Astrocyte (in vitro differentiated cells and primary cell): ENCODE measurements at regions not wholly inside any gene's neighbourhood (a gene's known extent, or its start where the extent isn't known, plus 50 kb on each side); places are given as distances from the start of the nearest gene placed in this dataset.

Experiments used
- DNase-seq: peaks from one replicate; pipeline ENCODE4 v3.0.0-alpha.2; 2010; ENCODE audit warnings: low read depth
- FAIRE-seq: peaks from 2 replicates; lab custom pipeline; 2011; peaks lifted over from hg19 to GRCh38; lab: Jason Lieb, UNC
- H2AFZ ChIP-seq: 2 replicates; pipeline ENCODE4 v1.6.0; 2012; ENCODE audit warnings: low read depth, low read length, inconsistent platforms
- H3K27ac ChIP-seq: 2 replicates; pipeline ENCODE4 v1.5.1; 2011; ENCODE audit warnings: low read depth, low read length, inconsistent platforms
- H3K27me3 ChIP-seq: 2 replicates; pipeline ENCODE4 v1.6.0; 2011; ENCODE audit warnings: low read length, inconsistent platforms; ENCODE audit not compliant: insufficient read depth
- H3K36me3 ChIP-seq: 2 replicates; pipeline ENCODE4 v1.5.1; 2011; ENCODE audit warnings: low read length, inconsistent platforms; ENCODE audit not compliant: insufficient read depth
- H3K4me1 ChIP-seq: 2 replicates; pipeline ENCODE4 v1.5.1; 2011; ENCODE audit warnings: low read length, inconsistent platforms; ENCODE audit not compliant: insufficient read depth
- H3K4me2 ChIP-seq: 2 replicates; pipeline ENCODE4 v1.6.0; 2012; ENCODE audit warnings: low read length, inconsistent platforms
- H3K4me3 ChIP-seq: 2 replicates; pipeline ENCODE4 v1.5.1; 2011; ENCODE audit warnings: low read depth, mild to moderate bottlenecking, low read length, inconsistent platforms; ENCODE audit not compliant: insufficient read depth
- H3K79me2 ChIP-seq: 2 replicates; pipeline ENCODE4 v1.6.0; 2012; ENCODE audit warnings: mild to moderate bottlenecking, low read length, inconsistent platforms; ENCODE audit not compliant: insufficient read depth
- H3K9ac ChIP-seq: 2 replicates; pipeline ENCODE4 v1.6.0; 2012; ENCODE audit warnings: mild to moderate bottlenecking, low read length, inconsistent platforms
- H3K9me3 ChIP-seq: 2 replicates; pipeline ENCODE4 v1.5.1; 2012; ENCODE audit warnings: low read depth, mild to moderate bottlenecking, low read length, inconsistent platforms; ENCODE audit not compliant: insufficient read depth
- H4K20me1 ChIP-seq: 2 replicates; pipeline ENCODE4 v1.6.0; 2012; ENCODE audit warnings: low read length, inconsistent platforms; ENCODE audit not compliant: insufficient read depth
- H3K27ac Mint-ChIP-seq: one replicate; pipeline ENCODE4 v1.8.0; 2021; ENCODE audit warnings: mild to moderate bottlenecking, mixed read lengths; ENCODE audit not compliant: unreplicated experiment
- H3K27me3 Mint-ChIP-seq: one replicate; pipeline ENCODE4 v1.8.0; 2021; ENCODE audit warnings: low read depth, mixed read lengths; ENCODE audit not compliant: unreplicated experiment
- H3K36me3 Mint-ChIP-seq: one replicate; pipeline ENCODE4 v1.8.0; 2021; ENCODE audit warnings: low read depth, mixed read lengths; ENCODE audit not compliant: unreplicated experiment
- H3K4me1 Mint-ChIP-seq: one replicate; pipeline ENCODE4 v1.8.0; 2021; ENCODE audit warnings: low read depth, mixed read lengths; ENCODE audit not compliant: unreplicated experiment
- H3K4me3 Mint-ChIP-seq: one replicate; pipeline ENCODE4 v1.8.0; 2021; ENCODE audit warnings: mild to moderate bottlenecking, moderate library complexity, mixed read lengths; ENCODE audit not compliant: unreplicated experiment
- H3K9me3 Mint-ChIP-seq: one replicate; pipeline ENCODE4 v1.8.0; 2021; ENCODE audit warnings: mild to moderate bottlenecking, mixed read lengths; ENCODE audit not compliant: unreplicated experiment
- CTCF ChIP-seq: IDR thresholded peaks from 2 replicates; pipeline ENCODE4 v1.5.1; 2011; ENCODE audit warnings: low read depth, mild to moderate bottlenecking, inconsistent platforms, low read length, moderate library complexity; ENCODE audit not compliant: insufficient read depth
- EZH2 ChIP-seq: IDR thresholded peaks from 2 replicates; pipeline ENCODE4 v1.6.1; 2012; ENCODE audit warnings: mild to moderate bottlenecking, low read length, inconsistent platforms; ENCODE audit not compliant: insufficient read depth

GRCh38 chr4:138049355-138049754, 192.8 kb downstream of the SLC7A11 start:
- peak overlapping the region; percentile 41 for H3K4me2 ChIP-seq
- no peak overlapping the region for H3K4me3 ChIP-seq
- no peak overlapping the region for H3K27ac ChIP-seq
- H3K4me3 Mint-ChIP-seq, result no peak overlapping the region
- H3K27me3 ChIP-seq, result no peaks in the 10 kb centered on the region
- no peak overlapping the region for H3K9ac ChIP-seq
- no peaks in the 10 kb centered on the region for H4K20me1 ChIP-seq
- peaks cover 26% of the 10 kb centered on the region for H3K4me1 Mint-ChIP-seq
- H3K79me2 ChIP-seq, result no peaks in the 10 kb centered on the region
- H3K27me3 Mint-ChIP-seq, result no peaks in the 10 kb centered on the region
- H2AFZ ChIP-seq, result peak overlapping the region; percentile 19
- no peaks in the 10 kb centered on the region for H3K9me3 ChIP-seq
- H3K9me3 Mint-ChIP-seq, result no peaks in the 10 kb centered on the region
- no peaks in the 10 kb centered on the region for H3K36me3 ChIP-seq
- peak; percentile 48 for DNase-seq
- no peak for TF ChIP-seq CTCF
- TF ChIP-seq EZH2, result no peak
- no peak for FAIRE-seq
- peaks cover 23% of the 10 kb centered on the region for H3K4me1 ChIP-seq
- H3K36me3 Mint-ChIP-seq, result no peaks in the 10 kb centered on the region
- no peak overlapping the region for H3K27ac Mint-ChIP-seq

- Mint-ChIP-seq H3K36me3 (no peaks in the 10 kb centered on the region), H3K27ac (no peak overlapping the region), H3K4me1 (peaks cover 19% of the 10 kb centered on the region), H3K4me3 (no peak overlapping the region), H3K9me3 (no peaks in the 10 kb centered on the region), H3K27me3 (no peaks in the 10 kb centered on the region)
- Histone ChIP-seq H3K36me3 (no peaks in the 10 kb centered on the region), H3K79me2 (no peaks in the 10 kb centered on the region), H2AFZ (peak overlapping the region; percentile 4), H4K20me1 (no peaks in the 10 kb centered on the region), H3K4me2 (no peak overlapping the region), H3K27me3 (no peaks in the 10 kb centered on the region), H3K27ac (no peak overlapping the region), H3K4me1 (peaks cover 20% of the 10 kb centered on the region), H3K9me3 (no peaks in the 10 kb centered on the region), H3K9ac (no peak overlapping the region), H3K4me3 (no peak overlapping the region)
- FAIRE-seq (no peak), DNase-seq (no peak)
- TF ChIP-seq EZH2 (no peak), CTCF (no peak)
These were observed 194.9 kb downstream of the SLC7A11 start for GRCh38 chr4:138047290-138047689.

- Histone ChIP-seq H3K27me3 (no peaks in the 10 kb centered on the region), H3K4me3 (no peak overlapping the region), H3K27ac (no peak overlapping the region), H3K9ac (no peak overlapping the region), H3K79me2 (no peaks in the 10 kb centered on the region), H3K4me1 (peaks cover 7% of the 10 kb centered on the region), H2AFZ (no peak overlapping the region), H3K36me3 (no peaks in the 10 kb centered on the region), H3K9me3 (no peaks in the 10 kb centered on the region), H3K4me2 (no peak overlapping the region), H4K20me1 (no peaks in the 10 kb centered on the region)
- no peaks in the 10 kb centered on the region for H3K36me3 Mint-ChIP-seq
- H3K4me1 Mint-ChIP-seq, result peaks cover 5% of the 10 kb centered on the region
- FAIRE-seq (no peak), DNase-seq (no peak)
- TF ChIP-seq EZH2 (no peak), CTCF (no peak)
- H3K9me3 Mint-ChIP-seq, result no peaks in the 10 kb centered on the region
- H3K27me3 Mint-ChIP-seq, result no peaks in the 10 kb centered on the region
- no peak overlapping the region for H3K4me3 Mint-ChIP-seq
- H3K27ac Mint-ChIP-seq, result no peak overlapping the region
These were observed 197.1 kb downstream of the SLC7A11 start for GRCh38 chr4:138045036-138045435.
